Adrenal gland (tissue), 5 donors: ENCODE measurements at regions not wholly inside any gene's neighbourhood (a gene's known extent, or its start where the extent isn't known, plus 50 kb on each side); places are given as distances from the start of the nearest gene placed in this dataset.
"Not testable (repeated sequence)": the region's sequence is repeated elsewhere in the genome, so short reads cannot be mapped to it uniquely, and the experiment has no call there.

Experiments
- CTCF ChIP-seq, 6 experiments: fragments of 450-650 bp in 4 of 6; fragments of 200-600 bp in 2 of 6; sonication (generic) in 1 of 6; IDR thresholded peaks; 1 replicate in 5 of 6; 2 replicates in 1 of 6; pipeline versions ENCODE4 v1.5.1 to v1.8.0; 2016 to 2021; ENCODE audit warnings: antibody characterized with exemption in 6 of 6, mild to moderate bottlenecking in 2 of 6, moderate library complexity in 1 of 6
- POLR2A ChIP-seq, 2 donors: fragments of 450-650 bp; IDR thresholded peaks; one replicate each; pipeline ENCODE4 v1.6.1; 2017; ENCODE audit warnings: antibody characterized with exemption in 2 of 2, mild to moderate bottlenecking in 2 of 2, moderate library complexity in 1 of 2
- donor health status: DM: no; HTN: no; CAD: no.

DNA sequence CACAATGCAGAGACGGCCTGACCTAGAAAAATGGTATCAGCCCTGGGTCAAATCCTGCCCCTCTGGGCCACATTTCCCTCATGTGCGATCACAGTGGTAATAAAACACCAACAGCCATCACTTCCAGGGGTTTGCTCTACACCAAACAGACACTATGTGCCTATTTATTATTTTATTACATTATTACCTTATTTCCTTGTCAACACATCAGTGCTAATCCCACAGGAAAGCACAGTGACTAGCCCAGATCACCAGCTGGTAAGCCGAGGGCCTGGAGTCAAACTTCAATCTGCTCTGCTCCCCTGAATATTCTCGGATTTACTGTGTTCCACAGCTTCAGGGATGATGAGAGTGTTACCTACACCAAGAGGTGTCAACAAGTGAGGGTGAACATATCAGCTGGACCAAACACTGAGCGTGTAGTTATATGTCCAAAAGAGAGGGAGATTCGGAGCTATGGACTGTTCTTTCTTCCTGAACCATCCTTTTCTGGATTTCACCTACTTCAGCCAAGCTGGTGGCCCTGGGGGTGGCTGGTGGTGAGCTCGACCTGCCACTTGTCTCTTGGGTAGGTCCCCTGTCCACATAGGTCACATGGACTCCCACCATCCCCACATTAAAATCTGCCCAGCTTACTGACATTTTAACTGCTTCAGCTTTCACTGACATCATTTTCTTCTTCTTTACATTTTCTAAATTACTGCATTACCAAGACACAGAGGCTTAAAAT, 198.9 kb downstream of the ANKRD30B start:
- TF ChIP-seq CTCF, POLR2A (IDR thresholded peaks at IDR 0.05): not testable (repeated sequence)
